CD4-positive, alpha-beta T cell treated with Interleukin-1 beta for 1 hour (primary cell): ENCODE measurements at regions not wholly inside any gene's neighbourhood (a gene's known extent, or its start where the extent isn't known, plus 50 kb on each side); places are given as distances from the start of the nearest gene placed in this dataset.
A peak's percentile ranks its signal among the peaks of the same experiment; 100 is the strongest.

ENCODE experiments used
- DNase-seq, 2 donors: peaks; one replicate each; pipeline ENCODE4 v3.0.0-alpha.2; 2020 to 2022

DNA sequence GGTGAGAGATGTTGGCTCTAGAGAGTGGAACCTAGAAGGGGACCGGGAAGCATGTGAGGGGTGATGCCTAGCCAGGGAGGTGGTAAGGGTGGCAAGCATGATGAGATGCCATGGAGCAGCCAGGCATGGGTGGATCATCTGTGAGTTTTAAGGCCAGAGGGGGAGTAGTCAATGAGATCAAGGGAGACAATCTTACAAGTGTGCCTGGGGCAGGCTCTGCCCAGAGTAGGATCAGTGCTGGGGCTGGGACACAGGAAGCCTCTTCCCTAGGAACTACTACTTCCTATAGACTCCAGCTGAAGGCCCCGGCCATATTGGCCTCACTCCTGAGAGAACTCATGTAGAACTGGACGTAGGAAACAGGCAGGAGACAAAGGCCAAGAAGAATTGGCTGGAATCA is 192.4 kb upstream of the CSF3R start:
- DNase-seq, result no peak

DNA sequence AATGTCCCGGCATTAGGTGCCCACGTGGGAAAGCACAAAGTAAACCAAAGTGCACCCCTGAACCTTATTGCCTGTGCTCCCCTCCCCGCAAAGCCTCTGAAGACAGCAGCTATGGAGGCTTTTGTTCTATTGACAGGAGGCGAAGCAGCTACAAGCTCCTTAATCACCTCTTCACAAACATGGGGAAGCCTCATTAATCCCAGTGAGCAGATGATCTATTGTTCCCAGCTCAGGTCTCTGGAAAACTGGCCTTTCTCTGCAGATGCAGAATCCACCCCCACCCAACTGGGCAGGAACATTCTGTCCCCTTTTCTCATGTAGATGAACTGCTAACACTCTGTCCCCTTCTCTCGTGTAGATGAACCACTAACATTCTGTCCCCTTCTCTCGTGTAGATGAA is 190.5 kb upstream of the CSF3R start:
- DNase-seq, result no peak

DNA sequence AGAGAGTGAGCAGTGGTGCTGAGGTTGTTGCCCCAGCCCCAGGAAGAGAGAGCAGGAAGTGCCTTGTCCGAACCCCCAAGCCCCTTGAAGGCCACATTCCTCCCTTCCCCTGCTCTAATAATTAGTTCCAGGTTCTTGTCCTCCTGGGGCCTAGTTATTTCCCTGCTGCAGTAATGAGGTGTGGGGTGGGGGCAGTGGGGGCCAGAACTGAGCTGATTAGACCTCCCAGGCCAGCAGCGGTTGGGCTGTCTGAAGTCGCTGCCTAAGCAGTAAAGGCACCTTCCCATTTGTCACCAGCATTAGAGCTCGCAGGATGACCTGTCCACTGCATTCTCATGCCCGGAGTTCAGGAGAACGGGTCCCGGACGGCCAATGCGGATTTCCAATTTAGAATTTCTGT is 186.5 kb upstream of the CSF3R start:
- no peak for DNase-seq

DNA sequence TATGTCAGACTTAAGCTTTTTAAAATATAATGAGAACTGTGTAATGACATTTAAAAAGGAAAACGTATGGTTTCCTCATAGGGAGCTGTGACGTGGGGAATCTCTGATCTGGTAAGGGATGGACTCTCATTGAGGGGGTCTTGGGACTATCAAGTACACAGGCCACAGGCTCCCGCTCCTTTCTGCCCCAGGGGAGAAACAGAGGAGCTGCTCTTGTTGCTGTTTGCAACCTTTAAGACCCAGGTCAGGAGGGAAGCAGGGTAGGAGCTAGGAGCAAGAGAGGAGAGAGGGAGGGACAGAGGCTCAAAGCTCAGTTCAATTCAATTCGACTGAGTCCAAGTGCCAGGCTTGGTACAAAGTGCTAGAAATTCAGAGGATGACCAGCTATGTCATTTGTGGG is 185.1 kb upstream of the CSF3R start:
- DNase-seq, result no peak

DNA sequence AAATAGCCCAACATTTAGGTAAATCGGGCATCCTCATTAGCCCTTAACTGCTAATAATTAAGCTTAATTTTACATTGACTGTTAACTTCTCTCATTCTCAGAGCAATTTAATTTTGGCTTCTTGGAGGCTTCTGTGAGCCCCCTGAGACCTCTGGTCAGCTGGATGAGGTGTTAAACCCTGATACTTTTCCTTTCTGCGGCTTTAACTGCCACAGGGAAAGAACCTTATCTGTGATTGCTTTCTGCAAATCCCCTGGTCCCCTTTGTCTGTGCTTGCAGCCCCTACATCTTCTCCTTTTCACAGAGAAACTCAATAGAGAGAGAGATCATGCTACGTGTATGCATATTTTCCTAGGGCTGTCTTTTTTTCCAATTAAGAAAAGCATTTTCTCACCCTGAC is 184.5 kb upstream of the CSF3R start:
- no peak for DNase-seq

DNA sequence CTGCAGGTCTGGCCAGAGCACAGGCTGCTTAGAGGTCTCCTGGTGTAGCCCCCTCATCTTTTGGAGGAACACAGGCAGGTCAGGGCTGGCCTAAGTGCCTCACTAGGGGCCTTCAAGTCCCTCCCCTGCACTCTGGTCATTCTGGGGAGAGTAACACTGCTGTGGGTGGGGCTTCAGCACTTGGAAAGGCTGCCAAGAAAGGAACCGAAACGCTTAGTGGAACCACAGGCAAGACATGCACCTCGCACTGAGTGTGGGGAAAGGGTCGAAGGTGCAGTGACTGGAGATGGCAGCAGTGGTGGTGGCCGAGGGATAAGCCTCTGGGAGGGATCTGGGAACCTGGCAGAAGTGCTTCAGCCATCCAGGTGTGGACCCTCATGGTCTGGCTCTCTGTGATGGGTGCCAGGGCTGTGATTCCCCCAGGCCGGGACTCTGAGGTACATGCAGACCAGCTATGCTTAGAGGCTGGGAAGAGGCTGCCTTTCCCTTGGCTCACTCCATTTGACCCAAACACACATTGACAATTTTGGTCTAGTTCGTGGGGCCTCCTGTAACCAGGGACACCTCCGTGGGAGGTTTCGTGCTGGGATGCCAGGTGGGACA is 182.9 kb upstream of the CSF3R start:
- DNase-seq, result no peak

DNA sequence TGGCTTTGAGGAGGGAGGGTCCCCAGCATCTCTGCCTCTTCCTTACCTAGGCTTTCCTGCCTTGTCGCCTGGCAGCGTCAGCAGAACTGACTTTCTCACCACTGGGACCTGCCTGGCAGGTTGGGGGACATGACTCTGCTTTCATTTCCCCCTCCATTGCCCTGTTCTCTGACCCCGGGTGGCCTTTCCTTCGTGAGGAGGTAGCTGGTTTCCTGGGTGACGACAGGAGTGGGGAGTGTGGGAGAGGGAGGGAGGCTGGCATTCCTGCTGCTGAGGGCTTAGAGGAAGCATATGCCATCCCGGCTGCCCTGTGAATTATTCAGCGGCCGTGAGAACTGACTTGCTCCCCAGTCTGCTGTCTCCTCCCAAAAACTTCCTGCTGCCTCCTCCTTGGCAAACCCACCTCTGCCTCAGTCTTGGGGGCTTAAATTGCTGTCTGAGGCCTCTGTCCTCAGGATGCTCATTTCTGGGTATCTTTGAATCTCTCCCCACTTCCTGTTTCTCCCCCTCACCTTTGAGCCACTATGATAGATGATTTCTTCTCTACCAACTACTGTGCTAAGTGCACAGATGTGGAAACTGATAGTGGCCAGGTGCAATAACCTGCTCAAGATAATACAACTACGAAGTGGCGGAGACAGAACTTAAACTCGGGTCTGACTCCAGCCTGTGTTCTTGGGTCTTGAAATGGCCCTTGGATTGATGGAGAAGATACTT is 182.0 kb upstream of the CSF3R start:
- DNase-seq, result no peak

DNA sequence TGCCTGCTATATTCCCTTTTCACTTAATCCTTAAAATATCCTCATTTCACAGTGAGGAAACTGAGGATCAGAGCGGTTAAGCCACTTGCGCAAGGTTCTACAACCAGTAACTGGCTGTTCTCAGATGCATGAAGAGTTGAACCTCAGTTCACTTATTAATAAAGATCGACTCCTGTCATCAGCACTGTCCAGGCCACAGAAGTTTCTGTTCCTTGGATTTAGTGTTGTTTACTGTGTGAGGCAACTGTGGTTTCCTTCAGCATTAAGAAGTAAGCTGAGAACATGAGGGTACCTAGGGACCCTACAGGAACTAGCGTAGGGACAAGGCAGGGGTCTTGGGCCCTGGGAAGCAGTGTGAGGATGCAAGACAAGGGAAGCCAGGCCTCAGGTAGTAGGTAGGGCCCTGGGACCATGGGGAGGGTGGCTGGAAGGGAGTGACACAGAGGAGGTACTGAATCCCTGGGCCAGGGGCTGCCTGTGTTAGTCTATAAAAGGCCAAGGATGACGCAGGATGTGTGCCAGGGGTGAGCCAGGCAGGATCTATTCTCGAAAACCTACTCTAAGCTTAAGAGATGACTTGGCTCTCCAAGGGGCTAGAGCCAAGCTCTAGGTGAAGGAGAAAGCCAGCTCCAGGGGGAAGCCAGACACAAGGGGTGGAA is 181.2 kb upstream of the CSF3R start:
- DNase-seq, result no peak

- DNase-seq, result no peak
These were observed 176.1 kb upstream of the CSF3R start for GRCh38 chr1:36658838-36659237.

GRCh38 chr1:36657826-36658225 is 175.1 kb upstream of the CSF3R start:
- DNase-seq, result no peak

DNA sequence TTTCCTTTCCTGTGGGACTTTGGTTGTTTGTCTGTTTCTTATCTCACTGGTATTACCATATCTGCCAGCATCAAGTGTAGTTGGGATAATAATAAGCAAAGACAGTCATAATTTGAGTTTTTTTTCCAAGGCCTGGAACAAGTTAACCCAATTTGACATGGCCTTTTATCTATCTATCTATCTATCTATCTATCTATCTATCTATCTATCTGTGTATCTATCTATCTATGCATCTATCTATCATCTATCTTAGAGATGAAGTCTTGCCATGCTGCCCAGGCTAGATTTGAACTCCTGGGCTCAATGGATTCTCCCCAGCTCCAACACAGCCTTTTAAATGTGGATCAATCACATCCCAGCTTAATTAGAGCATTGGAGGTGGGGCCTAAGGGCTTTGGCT is 174.1 kb upstream of the CSF3R start:
- DNase-seq, result no peak

DNA sequence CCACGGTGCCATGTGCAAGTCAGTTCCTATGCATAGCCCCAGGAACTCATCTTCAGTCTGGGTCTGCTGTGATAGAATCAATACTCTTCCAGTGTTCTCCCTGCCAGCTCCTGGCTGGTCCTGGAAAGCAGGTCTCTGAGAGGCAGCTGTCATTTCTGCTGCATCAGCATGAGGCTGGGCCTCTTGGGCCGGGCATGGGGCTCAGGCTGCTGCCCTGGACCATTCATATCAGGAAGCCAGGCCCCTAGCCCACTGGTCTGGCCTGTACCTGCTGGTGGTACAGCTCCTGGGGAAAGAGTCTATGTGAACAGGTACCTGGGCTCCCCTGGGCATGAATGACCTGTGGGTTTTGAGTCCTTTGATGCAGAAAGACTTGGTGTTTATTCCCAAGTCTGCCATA is 173.6 kb upstream of the CSF3R start:
- DNase-seq, result no peak

GRCh38 chr1:36654586-36654985 is 171.9 kb upstream of the CSF3R start:
- no peak for DNase-seq

DNA sequence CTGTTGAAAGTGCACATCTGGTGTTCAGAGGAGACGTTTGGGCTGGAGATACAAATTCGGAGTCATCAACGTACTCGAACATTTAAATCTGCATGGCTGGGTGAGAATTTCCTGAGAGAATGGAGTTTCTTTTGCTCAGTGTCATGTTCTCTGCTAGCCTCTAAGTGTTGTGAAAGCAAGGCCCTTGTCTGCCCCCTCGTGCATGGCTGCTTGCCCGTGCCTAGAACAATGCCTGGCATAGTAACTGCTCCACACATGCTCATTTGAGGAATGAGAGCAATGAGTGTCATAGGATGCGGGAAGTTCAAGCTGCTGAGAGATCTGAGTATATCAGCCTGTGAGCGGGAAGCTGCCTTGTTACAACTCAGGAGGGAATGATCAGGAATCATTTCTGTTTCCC is 171.1 kb upstream of the CSF3R start:
- no peak for DNase-seq

- DNase-seq, result no peak
These were observed 169.9 kb upstream of the CSF3R start for GRCh38 chr1:36652586-36652985.

- DNase-seq, result no peak
These were observed 169.3 kb upstream of the CSF3R start for GRCh38 chr1:36652011-36652410.

- DNase-seq, result no peak
These were observed 168.6 kb upstream of the CSF3R start for GRCh38 chr1:36651176-36651910.

GRCh38 chr1:36650200-36651065 is 167.7 kb upstream of the CSF3R start:
- peak; percentile 44 to 46 for DNase-seq

GRCh38 chr1:36645867-36646266 is 163.2 kb upstream of the CSF3R start:
- DNase-seq, result no peak

DNA sequence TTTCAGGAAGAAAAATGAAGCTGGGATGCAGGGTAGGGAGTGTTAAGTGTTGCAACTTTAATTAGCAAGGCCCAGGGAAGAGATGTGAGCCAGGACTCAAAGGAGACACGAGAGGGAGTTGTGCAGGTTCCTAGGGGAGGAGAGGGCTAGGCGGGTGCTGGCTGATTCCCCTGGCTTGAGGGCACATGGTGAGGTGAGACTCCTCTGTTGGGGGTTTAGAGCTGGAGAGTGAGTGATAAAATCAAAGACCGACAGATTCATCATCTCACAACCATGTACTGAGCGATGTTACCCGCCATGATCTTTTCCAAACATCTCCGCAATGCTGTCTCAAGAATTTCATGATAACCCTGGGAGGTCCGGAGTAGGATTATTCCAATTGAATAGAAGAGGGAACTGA is 161.8 kb upstream of the CSF3R start:
- no peak for DNase-seq

DNA sequence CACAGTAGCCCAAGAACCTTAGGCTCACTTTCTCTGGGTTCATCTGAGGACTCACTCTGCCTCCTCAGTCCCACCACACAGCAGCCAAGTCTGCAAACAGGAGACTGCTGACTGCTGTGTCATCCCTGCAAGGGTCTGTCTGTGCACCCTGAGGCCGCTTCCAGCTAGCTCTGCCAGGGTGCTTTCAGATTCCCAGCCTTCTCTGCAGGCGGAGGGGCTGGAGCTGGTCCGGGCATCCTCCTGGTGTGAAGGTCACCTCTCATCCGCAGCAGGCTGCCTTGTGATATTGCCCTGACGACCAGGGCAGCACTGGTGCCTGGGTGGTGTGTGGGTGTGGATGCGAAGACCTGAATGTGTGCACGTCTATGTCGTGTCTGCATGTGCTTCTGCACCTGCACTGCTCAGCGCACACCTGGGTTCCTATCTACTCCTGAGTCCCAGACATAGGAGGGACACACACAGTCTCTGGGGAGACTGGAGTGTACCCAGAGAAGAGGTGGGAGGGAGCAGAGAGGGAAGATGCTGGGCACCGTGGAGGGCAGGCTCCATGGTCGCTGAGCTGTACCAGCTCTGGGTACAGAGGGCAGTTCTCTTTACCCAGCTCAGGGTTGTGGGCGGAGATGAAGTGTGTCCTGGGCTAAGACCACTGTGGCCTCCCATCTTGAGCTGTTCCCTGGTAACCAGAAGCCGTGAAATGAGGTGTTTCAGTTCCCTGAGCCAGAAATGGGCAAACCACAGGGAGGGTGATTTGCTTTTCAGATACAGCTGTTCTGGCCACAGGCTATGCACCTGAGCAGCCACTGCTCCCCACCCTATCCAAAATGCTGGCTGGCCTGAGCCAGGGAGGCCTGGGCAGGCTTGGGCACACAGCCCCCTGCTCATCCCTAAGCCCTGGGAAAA is 160.9 kb upstream of the CSF3R start:
- no peak for DNase-seq

DNA sequence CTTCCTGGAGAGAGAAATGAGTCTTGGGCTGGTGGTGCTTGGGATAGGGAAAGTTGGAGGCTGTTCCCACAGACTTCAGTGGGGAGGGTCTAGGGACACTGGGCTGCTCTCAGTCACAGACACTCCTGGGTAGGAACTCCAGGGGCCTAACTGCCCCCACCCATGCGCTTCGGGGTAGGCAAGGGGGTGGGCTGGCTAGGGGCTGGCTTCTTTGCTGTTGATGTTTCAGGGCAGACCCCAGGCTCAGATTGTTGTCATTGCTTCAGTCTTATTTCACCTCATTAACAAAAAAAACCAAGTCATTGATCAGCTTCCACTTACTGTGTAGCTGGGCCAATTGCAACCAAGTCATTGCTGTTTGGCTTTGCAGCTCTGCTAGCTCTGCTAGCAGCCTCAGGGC is 160.1 kb upstream of the CSF3R start:
- no peak for DNase-seq
